CD4-positive, CD25-positive, alpha-beta regulatory T cell (primary cell): ENCODE measurements at regions not wholly inside any gene's neighbourhood (a gene's known extent, or its start where the extent isn't known, plus 50 kb on each side); places are given as distances from the start of the nearest gene placed in this dataset.
A peak's percentile ranks its signal among the peaks of the same experiment; 100 is the strongest.

Experiments used
- ATAC-seq, 2 donors: fragments of 150-1000 bp; cut with Tn5 transposase; one replicate each; pipeline ENCODE4 v1.10.0; 2021; ENCODE audit warnings: low read depth in 2 of 2, moderate number of reproducible peaks in 2 of 2, moderate library complexity in 1 of 2
- DNase-seq, 3 donors: peaks; one replicate each; pipeline versions ENCODE4 v3.0.0 to v3.0.0-alpha.2; 2012 to 2022; ENCODE audit warnings: mixed read lengths in 1 of 3
- H3K27ac ChIP-seq: one replicate; pipeline ENCODE4 v1.7.0; 2013; ENCODE audit warnings: mild to moderate bottlenecking, low read length; ENCODE audit not compliant: insufficient read depth, poor library complexity, severe bottlenecking
- H3K27me3 ChIP-seq: one replicate; pipeline ENCODE4 v1.7.0; 2013; ENCODE audit warnings: low read length; ENCODE audit not compliant: control insufficient read depth, insufficient read depth
- H3K36me3 ChIP-seq: one replicate; pipeline ENCODE4 v1.7.0; 2013; ENCODE audit warnings: mild to moderate bottlenecking, low read length, moderate library complexity; ENCODE audit not compliant: control insufficient read depth, insufficient read depth
- H3K4me1 ChIP-seq: 2 replicates; pipeline ENCODE4 v1.7.0; 2013; ENCODE audit warnings: mild to moderate bottlenecking, low read length; ENCODE audit not compliant: insufficient read depth, control insufficient read depth, poor library complexity, severe bottlenecking
- H3K4me3 ChIP-seq: one replicate; pipeline ENCODE4 v1.7.0; 2013; ENCODE audit warnings: low read depth, mild to moderate bottlenecking, low read length, moderate library complexity
- H3K9me3 ChIP-seq, 2 experiments: 1 replicate in 1 of 2; 2 replicates in 1 of 2; pipeline ENCODE4 v1.7.0; 2013; ENCODE audit warnings: low read length in 2 of 2, mild to moderate bottlenecking in 1 of 2, moderate library complexity in 1 of 2; ENCODE audit not compliant: control insufficient read depth in 2 of 2
- H3K27ac Mint-ChIP-seq, 3 donors: one replicate each; pipeline ENCODE4 v1.8.0; 2020 to 2022; ENCODE audit warnings: mild to moderate bottlenecking in 3 of 3, mixed read lengths in 3 of 3, moderate library complexity in 2 of 3
- H3K27me3 Mint-ChIP-seq: one replicate; pipeline ENCODE4 v1.8.0; 2022; ENCODE audit warnings: mild to moderate bottlenecking, mixed read lengths
- H3K36me3 Mint-ChIP-seq: one replicate; pipeline ENCODE4 v1.8.0; 2020; ENCODE audit warnings: mixed read lengths
- H3K4me1 Mint-ChIP-seq, 4 donors: one replicate each; pipeline ENCODE4 v1.8.0; 2020 to 2022; ENCODE audit warnings: mixed read lengths in 4 of 4, mild to moderate bottlenecking in 1 of 4
- H3K4me3 Mint-ChIP-seq, 4 donors: one replicate each; pipeline ENCODE4 v1.8.0; 2020 to 2022; ENCODE audit warnings: mild to moderate bottlenecking in 4 of 4, mixed read lengths in 4 of 4, moderate library complexity in 3 of 4
- H3K9me3 Mint-ChIP-seq, 7 donors: one replicate each; pipeline ENCODE4 v1.8.0; 2020 to 2022; ENCODE audit warnings: mixed read lengths in 7 of 7, mild to moderate bottlenecking in 3 of 7, moderate library complexity in 2 of 7

DNA sequence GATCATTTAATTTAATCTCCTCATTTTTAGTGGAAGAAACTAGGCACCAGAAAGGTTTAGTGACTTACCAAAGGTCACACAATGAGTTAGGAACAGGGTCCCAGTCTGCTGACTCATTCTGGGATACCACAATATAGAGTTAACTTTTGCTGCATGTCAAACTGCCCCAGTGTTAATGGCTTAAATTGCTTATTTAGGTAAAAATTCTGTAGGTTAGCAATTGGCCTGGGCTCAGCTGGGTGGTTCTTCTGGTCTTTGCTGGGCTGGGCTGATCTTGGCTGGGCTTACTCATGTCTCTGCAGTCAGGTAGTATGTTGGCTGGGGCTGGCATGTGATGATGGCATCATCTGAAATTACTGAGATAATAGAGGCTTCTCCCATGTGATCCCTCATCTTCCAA is 111.6 kb downstream of the EMX2 start:
- Histone ChIP-seq H3K36me3 (no peaks in the 10 kb centered on the region), H3K9me3 (no peaks in the 10 kb centered on the region), H3K27me3 (no peaks in the 10 kb centered on the region), H3K4me1 (no peaks in the 10 kb centered on the region), H3K27ac (no peak overlapping the region), H3K4me3 (no peak overlapping the region)
- no peak overlapping the region for H3K4me3 Mint-ChIP-seq
- H3K27ac Mint-ChIP-seq, result no peak overlapping the region
- H3K36me3 Mint-ChIP-seq, result no peaks in the 10 kb centered on the region
- H3K4me1 Mint-ChIP-seq, result peaks cover 0 to 12% (median 2%) of the 10 kb centered on the region in 4 donors
- peaks cover 0 to 19% (median 8%) of the 10 kb centered on the region in 7 donors for H3K9me3 Mint-ChIP-seq
- H3K27me3 Mint-ChIP-seq, result peaks cover 9% of the 10 kb centered on the region
- DNase-seq, result no peak
- ATAC-seq, result no peak

- H3K9me3 ChIP-seq, result no peaks in the 10 kb centered on the region
- H3K27me3 ChIP-seq, result peaks cover 4% of the 10 kb centered on the region
- Mint-ChIP-seq H3K27me3 (no peaks in the 10 kb centered on the region), H3K9me3 (peaks cover 0 to 21% (median 6%) of the 10 kb centered on the region in 7 donors), H3K36me3 (no peaks in the 10 kb centered on the region), H3K27ac (no peak overlapping the region), H3K4me3 (no peak overlapping the region), H3K4me1 (peaks cover 0 to 12% (median 2%) of the 10 kb centered on the region in 4 donors)
- H3K36me3 ChIP-seq, result no peaks in the 10 kb centered on the region
- no peak for ATAC-seq
- H3K4me3 ChIP-seq, result no peak overlapping the region
- H3K27ac ChIP-seq, result no peak overlapping the region
- no peaks in the 10 kb centered on the region for H3K4me1 ChIP-seq
- DNase-seq, result peak in 1 of 3 donors; percentile 7
Measured at GRCh38 chr10:117656385-117657367, 114.1 kb downstream of the EMX2 start.

DNA sequence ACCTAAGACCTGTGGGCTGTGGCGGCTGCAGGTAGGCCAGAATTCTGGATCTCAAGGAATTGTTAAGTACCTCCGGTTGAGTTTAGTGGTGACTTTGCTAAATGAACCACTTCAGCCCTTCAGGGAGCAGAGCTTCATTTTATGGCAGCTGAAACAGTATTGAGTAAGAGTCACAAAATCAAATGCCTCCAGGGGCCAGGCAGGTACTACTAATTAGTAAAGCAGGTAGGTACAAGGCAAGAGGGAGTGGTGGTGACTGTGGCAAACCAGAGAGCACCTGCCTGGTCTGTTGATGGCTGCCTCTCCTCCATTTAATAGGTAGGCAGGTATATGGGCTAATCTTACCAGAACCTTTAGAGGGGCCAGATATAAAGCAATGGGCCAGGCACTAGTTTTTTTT is 118.8 kb downstream of the EMX2 start:
- H3K27me3 ChIP-seq, result peaks cover 4% of the 10 kb centered on the region
- no peak overlapping the region for H3K27ac ChIP-seq
- H3K36me3 ChIP-seq, result no peaks in the 10 kb centered on the region
- Mint-ChIP-seq H3K27ac (no peak overlapping the region), H3K4me1 (no peaks in the 10 kb centered on the region), H3K36me3 (no peaks in the 10 kb centered on the region), H3K4me3 (no peak overlapping the region), H3K9me3 (peaks cover 0 to 9% (median 0%) of the 10 kb centered on the region in 7 donors), H3K27me3 (no peaks in the 10 kb centered on the region)
- DNase-seq (no peak), ATAC-seq (no peak)
- no peak overlapping the region for H3K4me3 ChIP-seq
- H3K9me3 ChIP-seq, result no peaks in the 10 kb centered on the region
- no peaks in the 10 kb centered on the region for H3K4me1 ChIP-seq

DNA sequence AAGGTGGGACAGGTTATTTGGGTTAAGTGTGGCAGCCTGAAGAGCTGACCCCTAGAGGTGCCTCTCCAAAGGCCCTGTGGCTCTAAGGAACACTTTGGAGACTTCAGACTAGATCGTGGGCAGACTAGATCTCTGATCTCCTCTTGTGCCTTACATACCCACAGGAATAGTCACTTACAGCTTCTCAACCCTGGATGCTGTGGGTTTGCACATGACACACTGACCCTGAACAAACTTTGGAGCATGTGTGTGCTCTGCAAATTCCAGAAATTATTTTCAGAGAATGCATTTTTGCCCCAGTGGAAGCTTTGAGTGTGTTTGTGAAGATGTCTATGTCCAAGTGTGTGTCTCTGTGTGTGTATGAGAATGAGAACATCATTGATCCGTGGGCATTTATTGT is 119.6 kb downstream of the EMX2 start:
- no peak for ATAC-seq
- Histone ChIP-seq H3K9me3 (no peaks in the 10 kb centered on the region), H3K36me3 (no peaks in the 10 kb centered on the region), H3K27ac (no peak overlapping the region), H3K27me3 (peaks cover 4% of the 10 kb centered on the region), H3K4me3 (no peak overlapping the region), H3K4me1 (no peaks in the 10 kb centered on the region)
- Mint-ChIP-seq H3K36me3 (no peaks in the 10 kb centered on the region), H3K4me3 (no peak overlapping the region), H3K27me3 (no peaks in the 10 kb centered on the region), H3K4me1 (no peaks in the 10 kb centered on the region), H3K9me3 (peaks cover 0 to 8% (median 0%) of the 10 kb centered on the region in 7 donors), H3K27ac (no peak overlapping the region)
- DNase-seq, result no peak

GRCh38 chr10:117662751-117663540 is 120.4 kb downstream of the EMX2 start:
- H3K9me3 ChIP-seq, result no peaks in the 10 kb centered on the region
- H3K27ac ChIP-seq, result no peak overlapping the region
- Mint-ChIP-seq H3K36me3 (no peaks in the 10 kb centered on the region), H3K4me3 (no peak overlapping the region), H3K4me1 (no peaks in the 10 kb centered on the region), H3K9me3 (peaks cover 0 to 8% (median 0%) of the 10 kb centered on the region in 7 donors), H3K27me3 (no peaks in the 10 kb centered on the region), H3K27ac (no peak overlapping the region)
- no peak overlapping the region for H3K4me3 ChIP-seq
- DNase-seq, result no peak
- no peak for ATAC-seq
- H3K27me3 ChIP-seq, result peaks cover 4% of the 10 kb centered on the region
- no peaks in the 10 kb centered on the region for H3K4me1 ChIP-seq
- H3K36me3 ChIP-seq, result no peaks in the 10 kb centered on the region

DNA sequence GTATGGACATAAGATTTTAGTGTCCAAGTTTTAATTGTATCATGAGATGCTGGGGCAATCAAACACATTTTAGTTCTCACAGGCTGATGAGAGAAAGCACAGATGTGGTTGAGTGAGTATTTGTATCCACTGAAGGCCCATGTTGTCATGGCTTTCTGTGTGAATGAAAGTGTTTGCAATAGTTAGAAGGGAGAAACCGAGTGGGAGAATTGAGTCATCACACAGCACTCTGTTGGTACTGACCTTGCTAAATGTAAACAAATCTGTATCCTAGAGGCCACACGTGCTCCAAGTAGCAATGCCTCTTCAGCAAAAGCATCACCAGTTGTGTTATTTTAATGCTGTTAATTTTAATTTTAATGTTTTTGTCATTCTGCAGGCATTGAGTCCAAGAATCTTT is 121.2 kb downstream of the EMX2 start:
- no peak for ATAC-seq
- peaks cover 4% of the 10 kb centered on the region for H3K27me3 ChIP-seq
- Mint-ChIP-seq H3K27ac (no peak overlapping the region), H3K4me3 (no peak overlapping the region), H3K9me3 (peaks cover 0 to 5% (median 0%) of the 10 kb centered on the region in 7 donors), H3K27me3 (no peaks in the 10 kb centered on the region), H3K36me3 (no peaks in the 10 kb centered on the region), H3K4me1 (no peaks in the 10 kb centered on the region)
- H3K4me1 ChIP-seq, result no peaks in the 10 kb centered on the region
- H3K4me3 ChIP-seq, result no peak overlapping the region
- no peak for DNase-seq
- H3K9me3 ChIP-seq, result no peaks in the 10 kb centered on the region
- no peaks in the 10 kb centered on the region for H3K36me3 ChIP-seq
- no peak overlapping the region for H3K27ac ChIP-seq

- H3K9me3 Mint-ChIP-seq, result peaks cover 0 to 4% (median 0%) of the 10 kb centered on the region in 7 donors
- H3K4me3 ChIP-seq, result no peak overlapping the region
- no peaks in the 10 kb centered on the region for H3K9me3 ChIP-seq
- ATAC-seq (no peak), DNase-seq (no peak)
- no peaks in the 10 kb centered on the region for H3K4me1 ChIP-seq
- H3K36me3 Mint-ChIP-seq, result no peaks in the 10 kb centered on the region
- no peaks in the 10 kb centered on the region for H3K27me3 Mint-ChIP-seq
- no peaks in the 10 kb centered on the region for H3K36me3 ChIP-seq
- H3K27ac ChIP-seq, result no peak overlapping the region
- H3K4me1 Mint-ChIP-seq, result no peaks in the 10 kb centered on the region
- peaks cover 4% of the 10 kb centered on the region for H3K27me3 ChIP-seq
- no peak overlapping the region for H3K27ac Mint-ChIP-seq
- no peak overlapping the region for H3K4me3 Mint-ChIP-seq
Measured at GRCh38 chr10:117664288-117664687, 121.7 kb downstream of the EMX2 start.
